ENCODE measurements at regions not wholly inside any gene's neighbourhood (a gene's known extent, or its start where the extent isn't known, plus 50 kb on each side); places are given as distances from the start of the nearest gene placed in this dataset.

DNA sequence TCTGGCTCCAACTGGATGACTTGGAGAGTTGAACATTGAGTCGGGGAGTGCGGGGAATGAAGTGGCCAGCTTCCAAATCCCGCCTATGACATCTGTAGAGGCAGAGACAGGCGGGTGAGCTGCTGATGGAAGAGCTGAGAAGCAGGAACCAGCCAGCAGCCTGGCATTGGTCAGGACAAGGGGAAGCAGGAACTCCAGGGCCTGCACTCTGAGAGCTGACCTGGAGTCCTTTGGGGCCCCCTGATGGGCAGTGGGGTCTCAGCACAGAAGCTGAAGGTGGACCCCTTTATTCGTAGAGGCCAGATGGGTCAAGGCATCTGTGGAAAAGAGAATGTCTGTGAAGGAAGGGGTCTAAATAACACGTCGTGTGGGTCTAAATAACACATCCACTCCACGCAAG lies 57.0 kb downstream of the SEC61G start:
- H3K4me1 Mint-ChIP-seq (ENCODE audit: unreplicated experiment), result peaks cover 3% of the 10 kb centered on the region

GRCh38 chr7:54699715-54700114 lies 59.3 kb downstream of the SEC61G start:
- Mint-ChIP-seq H3K4me1 (ENCODE audit: unreplicated experiment) (no peaks in the 10 kb centered on the region), H3K27me3 (ENCODE audit: unreplicated experiment) (peaks cover 17% of the 10 kb centered on the region), H3K9me3 (ENCODE audit: unreplicated experiment) (no peaks in the 10 kb centered on the region), H3K27ac (ENCODE audit: unreplicated experiment) (no peak overlapping the region), H3K36me3 (ENCODE audit: unreplicated experiment) (no peaks in the 10 kb centered on the region), H3K4me3 (ENCODE audit: unreplicated experiment) (no peak overlapping the region)
- no peak for DNase-seq (ENCODE audit: extremely low spot score, unreplicated experiment)
- TF ChIP-seq, protein P1, sequence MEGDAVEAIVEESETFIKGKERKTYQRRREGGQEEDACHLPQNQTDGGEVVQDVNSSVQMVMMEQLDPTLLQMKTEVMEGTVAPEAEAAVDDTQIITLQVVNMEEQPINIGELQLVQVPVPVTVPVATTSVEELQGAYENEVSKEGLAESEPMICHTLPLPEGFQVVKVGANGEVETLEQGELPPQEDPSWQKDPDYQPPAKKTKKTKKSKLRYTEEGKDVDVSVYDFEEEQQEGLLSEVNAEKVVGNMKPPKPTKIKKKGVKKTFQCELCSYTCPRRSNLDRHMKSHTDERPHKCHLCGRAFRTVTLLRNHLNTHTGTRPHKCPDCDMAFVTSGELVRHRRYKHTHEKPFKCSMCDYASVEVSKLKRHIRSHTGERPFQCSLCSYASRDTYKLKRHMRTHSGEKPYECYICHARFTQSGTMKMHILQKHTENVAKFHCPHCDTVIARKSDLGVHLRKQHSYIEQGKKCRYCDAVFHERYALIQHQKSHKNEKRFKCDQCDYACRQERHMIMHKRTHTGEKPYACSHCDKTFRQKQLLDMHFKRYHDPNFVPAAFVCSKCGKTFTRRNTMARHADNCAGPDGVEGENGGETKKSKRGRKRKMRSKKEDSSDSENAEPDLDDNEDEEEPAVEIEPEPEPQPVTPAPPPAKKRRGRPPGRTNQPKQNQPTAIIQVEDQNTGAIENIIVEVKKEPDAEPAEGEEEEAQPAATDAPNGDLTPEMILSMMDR (IDR thresholded peaks at IDR 0.05), result no peak

More for the DNA sequence above, 57.0 kb downstream of the SEC61G start:
- Mint-ChIP-seq H3K9me3 (ENCODE audit: unreplicated experiment) (no peaks in the 10 kb centered on the region), H3K27ac (ENCODE audit: unreplicated experiment) (no peak overlapping the region), H3K36me3 (ENCODE audit: unreplicated experiment) (no peaks in the 10 kb centered on the region), H3K4me3 (ENCODE audit: unreplicated experiment) (no peak overlapping the region), H3K27me3 (ENCODE audit: unreplicated experiment) (peaks cover 15% of the 10 kb centered on the region)
- no peak for DNase-seq (ENCODE audit: extremely low spot score, unreplicated experiment)
- TF ChIP-seq, protein P1 (IDR thresholded peaks at IDR 0.05), result no peak

GRCh38 chr7:54697659-54698186 lies 61.3 kb downstream of the SEC61G start:
- Mint-ChIP-seq H3K4me1 (ENCODE audit: unreplicated experiment) (no peaks in the 10 kb centered on the region), H3K27me3 (ENCODE audit: unreplicated experiment) (peaks cover 10% of the 10 kb centered on the region), H3K9me3 (ENCODE audit: unreplicated experiment) (no peaks in the 10 kb centered on the region), H3K36me3 (ENCODE audit: unreplicated experiment) (no peaks in the 10 kb centered on the region), H3K4me3 (ENCODE audit: unreplicated experiment) (no peak overlapping the region), H3K27ac (ENCODE audit: unreplicated experiment) (no peak overlapping the region)
- no peak for DNase-seq (ENCODE audit: extremely low spot score, unreplicated experiment)
- TF ChIP-seq, protein P1 (IDR thresholded peaks at IDR 0.05), result no peak

- H3K9me3 Mint-ChIP-seq (ENCODE audit: unreplicated experiment), result no peaks in the 10 kb centered on the region
- peaks cover 15% of the 10 kb centered on the region for H3K27me3 Mint-ChIP-seq (ENCODE audit: unreplicated experiment)
Measured at GRCh38 chr7:54690892-54691291, 68.1 kb downstream of the SEC61G start.

GRCh38 chr7:54690050-54690443 lies 69.0 kb downstream of the SEC61G start:
- no peaks in the 10 kb centered on the region for H3K4me1 Mint-ChIP-seq (ENCODE audit: unreplicated experiment)
- no peak overlapping the region for H3K4me3 Mint-ChIP-seq (ENCODE audit: unreplicated experiment)
- H3K9me3 Mint-ChIP-seq (ENCODE audit: unreplicated experiment), result no peaks in the 10 kb centered on the region
- H3K27me3 Mint-ChIP-seq (ENCODE audit: unreplicated experiment), result peaks cover 15% of the 10 kb centered on the region
- no peak overlapping the region for H3K27ac Mint-ChIP-seq (ENCODE audit: unreplicated experiment)
- H3K36me3 Mint-ChIP-seq (ENCODE audit: unreplicated experiment), result no peaks in the 10 kb centered on the region
- TF ChIP-seq, protein P1 (IDR thresholded peaks at IDR 0.05), result no peak
- DNase-seq (ENCODE audit: extremely low spot score, unreplicated experiment), result no peak

More at GRCh38 chr7:54690892-54691291, 68.1 kb downstream of the SEC61G start:
- Mint-ChIP-seq H3K4me1 (ENCODE audit: unreplicated experiment) (no peaks in the 10 kb centered on the region), H3K27ac (ENCODE audit: unreplicated experiment) (no peak overlapping the region), H3K36me3 (ENCODE audit: unreplicated experiment) (no peaks in the 10 kb centered on the region), H3K4me3 (ENCODE audit: unreplicated experiment) (no peak overlapping the region)
- DNase-seq (ENCODE audit: extremely low spot score, unreplicated experiment), result no peak
- TF ChIP-seq, protein P1 (IDR thresholded peaks at IDR 0.05), result no peak
